EH (cell line): ENCODE measurements at regions not wholly inside any gene's neighbourhood (a gene's known extent, or its start where the extent isn't known, plus 50 kb on each side); places are given as distances from the start of the nearest gene placed in this dataset.

ENCODE experiments used
- DNase-seq: peaks from one replicate; pipeline ENCODE4 v3.0.0-alpha.2; 2015; ENCODE audit warnings: low read depth

GRCh38 chr4:17103231-17103630 is 204.8 kb upstream of the LDB2 start:
- peak; percentile 93 for DNase-seq

DNA sequence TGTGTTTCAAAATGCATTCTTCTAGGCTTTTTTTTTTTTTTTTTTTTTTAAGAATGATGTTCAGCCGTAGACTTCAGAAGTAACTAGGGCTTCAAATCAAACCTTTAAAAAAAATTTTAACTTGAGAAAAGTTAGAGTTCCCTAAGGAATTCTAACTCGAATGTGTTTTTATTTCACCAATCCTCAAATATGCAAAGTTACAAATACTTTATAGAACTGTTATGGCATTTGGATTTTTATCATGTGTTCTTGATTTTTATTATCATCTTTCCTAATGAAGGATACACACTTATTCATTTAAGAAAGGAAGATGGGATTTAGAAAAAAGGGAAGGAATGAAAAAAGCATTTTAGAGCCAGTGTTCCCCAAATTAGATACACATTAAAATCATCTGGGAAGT is 200.6 kb upstream of the LDB2 start:
- no peak for DNase-seq

- no peak for DNase-seq
These were observed 200.0 kb upstream of the LDB2 start for GRCh38 chr4:17098401-17098800.

DNA sequence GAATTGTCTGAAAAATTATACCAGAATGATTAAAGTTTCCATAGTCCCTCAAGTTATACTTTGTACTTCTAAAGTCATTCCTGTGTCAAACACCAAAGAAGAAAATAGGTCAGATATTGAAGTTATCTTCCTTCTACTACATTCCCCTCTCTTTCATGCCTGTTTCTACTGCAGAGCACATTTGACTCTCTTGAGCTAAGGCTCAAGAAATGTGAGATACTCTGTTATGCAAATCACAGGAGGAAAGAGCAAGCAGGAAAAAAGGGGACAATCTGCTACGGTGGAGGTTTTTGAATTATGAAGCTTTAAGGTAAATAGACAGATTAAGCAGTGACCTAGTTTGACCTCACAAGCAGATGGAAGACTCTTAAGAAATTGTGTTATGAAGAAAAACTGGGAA is 198.9 kb upstream of the LDB2 start:
- DNase-seq = no peak

DNA sequence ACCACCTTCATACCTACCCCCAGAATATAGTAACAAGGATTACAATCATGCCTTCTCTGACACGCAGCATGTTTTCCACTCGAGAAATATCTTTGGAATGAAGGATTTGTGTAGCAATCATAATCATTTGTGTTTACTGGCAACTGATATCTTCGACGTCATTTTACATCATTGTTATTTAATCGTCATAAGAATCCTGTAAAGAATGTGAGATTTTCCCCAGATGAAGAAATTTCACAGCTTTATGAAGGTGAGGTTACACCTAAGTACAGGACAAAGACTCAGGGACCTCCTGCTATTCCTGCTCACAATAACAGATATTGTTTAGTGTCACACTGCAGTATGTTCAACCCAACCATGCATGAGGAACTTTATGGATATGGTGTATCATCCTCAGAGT is 198.2 kb upstream of the LDB2 start:
- no peak for DNase-seq

DNA sequence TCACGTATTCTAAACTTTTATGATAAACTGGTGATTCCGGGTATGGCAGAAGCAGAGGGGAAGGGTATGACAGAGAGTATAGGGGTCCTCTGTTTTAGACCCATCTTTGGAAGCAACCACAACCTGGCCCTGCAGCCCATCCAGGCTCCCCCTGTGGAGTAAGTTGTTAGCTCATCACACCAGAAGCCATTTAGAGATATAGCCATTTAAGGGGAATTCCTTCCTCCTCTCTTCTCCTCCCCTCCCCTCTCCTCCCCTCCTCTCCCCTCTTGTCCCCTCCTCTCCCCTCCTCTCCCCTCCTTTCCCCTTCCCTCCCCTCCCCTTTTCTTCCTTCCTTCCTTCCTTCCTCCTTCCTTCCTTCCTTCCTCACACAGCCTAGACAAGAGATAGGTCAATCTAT is 197.3 kb upstream of the LDB2 start:
- no peak for DNase-seq

- DNase-seq = peak; percentile 16
These were observed 196.4 kb upstream of the LDB2 start for GRCh38 chr4:17094876-17095210.

- no peak for DNase-seq
These were observed 195.9 kb upstream of the LDB2 start for GRCh38 chr4:17094159-17094875.

DNA sequence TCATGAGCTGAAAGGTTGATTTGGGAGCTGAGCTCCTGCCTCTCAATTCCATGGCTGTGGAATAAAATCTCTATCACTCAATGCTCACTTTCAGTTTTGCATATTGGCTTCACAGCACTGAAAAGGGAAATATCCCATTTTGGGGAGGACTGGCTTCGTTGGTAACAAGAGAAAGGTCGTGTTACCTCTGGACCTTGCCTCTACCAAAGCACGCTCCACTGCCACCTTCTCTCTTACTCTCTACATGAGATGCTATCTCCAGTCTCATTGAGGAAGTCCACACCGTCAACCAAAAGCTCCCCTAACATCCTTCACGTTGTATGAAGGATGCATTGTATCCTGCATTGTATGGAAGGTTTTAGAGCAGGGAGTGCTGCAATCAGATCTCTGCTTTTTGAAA is 195.0 kb upstream of the LDB2 start:
- no peak for DNase-seq

- DNase-seq = peak; percentile 68
These were observed 194.4 kb upstream of the LDB2 start for GRCh38 chr4:17092736-17093437.

- no peak for DNase-seq
These were observed 192.7 kb upstream of the LDB2 start for GRCh38 chr4:17091104-17091503.

GRCh38 chr4:17090063-17090462 is 191.6 kb upstream of the LDB2 start:
- DNase-seq = no peak

- DNase-seq = no peak
These were observed 187.0 kb upstream of the LDB2 start for GRCh38 chr4:17085416-17085815.

- DNase-seq = peak; percentile 44
These were observed 183.7 kb upstream of the LDB2 start for GRCh38 chr4:17082186-17082585.

DNA sequence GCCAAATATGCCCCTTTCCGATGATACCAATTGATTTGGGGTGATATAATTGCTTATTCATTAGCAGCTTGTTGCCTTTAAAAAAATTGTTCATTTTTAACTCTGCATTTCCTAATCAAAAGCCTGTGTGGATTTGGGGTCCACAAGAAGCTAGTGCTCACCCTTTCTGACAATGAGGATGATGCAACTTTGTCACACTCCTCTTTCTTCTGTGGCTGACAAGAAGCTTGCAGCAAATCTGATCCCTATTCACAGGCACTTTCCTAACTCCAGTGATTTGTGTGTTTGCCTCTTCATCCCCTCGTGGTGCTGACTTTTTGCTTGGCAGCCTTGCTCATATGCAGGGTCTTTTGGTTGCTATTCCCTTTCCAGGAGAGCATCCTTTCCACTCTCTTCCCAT is 182.7 kb upstream of the LDB2 start:
- DNase-seq = no peak

- no peak for DNase-seq
These were observed 178.7 kb upstream of the LDB2 start for GRCh38 chr4:17077105-17077504.

- peak; percentile 51 for DNase-seq
These were observed 174.0 kb upstream of the LDB2 start for GRCh38 chr4:17072483-17072882.

- DNase-seq = peak; percentile 36
These were observed 170.4 kb upstream of the LDB2 start for GRCh38 chr4:17068891-17069290.

DNA sequence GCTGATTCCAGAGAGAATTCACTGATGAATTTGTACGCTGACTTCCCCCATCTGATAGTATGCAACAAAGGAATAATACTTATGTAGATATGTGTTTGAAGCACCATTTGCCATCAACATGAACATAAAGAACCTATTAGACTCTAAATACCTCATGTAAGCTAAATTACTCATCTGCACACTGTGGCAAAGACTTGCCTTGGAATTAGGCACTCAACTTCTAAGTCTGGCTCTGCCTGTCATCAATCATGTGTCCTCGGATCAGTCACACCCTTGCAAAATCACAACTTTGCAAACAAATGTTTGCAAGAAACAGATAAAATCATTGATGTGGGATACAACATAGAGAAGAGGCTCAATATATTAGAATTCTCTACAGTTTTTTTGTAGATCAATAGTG is 169.9 kb upstream of the LDB2 start:
- DNase-seq = peak; percentile 47

DNA sequence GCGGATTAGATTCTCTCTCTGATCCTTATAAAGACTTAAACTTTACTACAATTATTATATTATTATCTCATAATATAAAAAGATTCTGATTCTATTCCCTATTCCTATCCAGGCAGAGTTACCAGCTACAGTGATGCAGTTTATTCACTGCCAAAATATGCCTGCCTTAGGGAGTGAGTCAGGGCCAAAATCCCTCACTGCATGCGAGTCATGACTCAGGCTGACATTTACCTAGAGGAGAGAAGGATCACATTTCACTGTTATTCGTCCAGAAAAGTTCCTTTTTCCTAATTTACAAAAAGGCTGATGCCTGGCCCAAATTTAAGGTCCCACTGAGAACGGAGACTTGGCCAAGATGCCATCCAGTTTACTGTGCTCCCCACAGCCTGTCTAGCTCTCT is 168.5 kb upstream of the LDB2 start:
- peak; percentile 94 for DNase-seq

DNA sequence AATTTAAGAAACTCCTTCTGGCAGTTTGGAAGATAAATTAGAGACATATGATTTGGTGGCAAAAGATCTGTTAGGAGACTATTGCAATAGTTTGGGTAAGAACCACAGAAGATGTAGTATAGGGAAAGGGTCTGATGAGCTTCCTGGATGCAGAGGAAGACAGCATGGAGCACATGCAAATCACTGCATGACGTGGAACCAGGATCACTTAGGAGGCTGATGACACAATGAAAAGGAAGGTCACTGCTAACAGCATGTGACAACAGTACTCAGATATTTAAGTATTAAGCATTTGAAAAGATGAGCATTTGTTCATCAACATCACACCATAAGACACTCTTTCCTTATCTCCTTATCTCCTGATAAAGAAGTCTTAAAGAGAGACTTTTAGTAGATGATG is 167.8 kb upstream of the LDB2 start:
- peak; percentile 69 for DNase-seq

DNA sequence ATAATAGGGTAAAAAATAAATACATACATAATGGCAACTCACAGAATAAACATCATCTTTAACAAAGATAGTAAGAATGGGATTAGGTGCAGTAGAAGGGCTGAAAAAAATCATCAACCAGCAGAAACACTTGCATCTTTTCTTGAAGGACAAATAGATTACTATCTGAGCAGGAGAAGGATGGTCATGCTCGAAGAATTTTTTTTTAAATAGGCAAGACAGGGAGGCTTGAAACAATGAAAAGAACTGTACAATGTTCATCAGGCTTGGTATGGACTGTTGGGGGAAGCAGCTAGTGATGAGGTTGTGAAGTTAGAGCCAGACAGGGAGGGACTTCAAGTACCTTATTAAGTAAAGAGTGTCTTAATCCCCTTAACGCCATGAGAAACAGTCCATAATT is 167.4 kb upstream of the LDB2 start:
- DNase-seq = peak; percentile 63

DNA sequence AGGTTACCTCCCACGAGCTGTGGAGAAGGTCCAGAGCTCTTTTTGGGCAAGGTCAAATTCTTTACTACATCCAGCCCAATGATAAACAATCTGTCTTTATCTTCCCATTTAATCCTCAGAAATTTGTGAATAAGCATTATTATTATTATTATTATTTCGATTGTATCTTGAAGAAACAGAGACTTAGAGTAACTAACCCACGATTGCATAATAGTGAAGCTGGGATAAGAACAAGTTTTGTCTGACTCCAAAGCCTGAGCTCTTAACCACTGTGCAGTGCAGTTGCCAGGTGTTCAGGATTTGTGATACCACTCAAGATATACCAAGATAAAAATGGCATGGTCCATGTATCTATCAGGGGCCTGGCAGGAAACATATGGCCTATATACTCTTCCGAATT is 166.5 kb upstream of the LDB2 start:
- DNase-seq = no peak

DNA sequence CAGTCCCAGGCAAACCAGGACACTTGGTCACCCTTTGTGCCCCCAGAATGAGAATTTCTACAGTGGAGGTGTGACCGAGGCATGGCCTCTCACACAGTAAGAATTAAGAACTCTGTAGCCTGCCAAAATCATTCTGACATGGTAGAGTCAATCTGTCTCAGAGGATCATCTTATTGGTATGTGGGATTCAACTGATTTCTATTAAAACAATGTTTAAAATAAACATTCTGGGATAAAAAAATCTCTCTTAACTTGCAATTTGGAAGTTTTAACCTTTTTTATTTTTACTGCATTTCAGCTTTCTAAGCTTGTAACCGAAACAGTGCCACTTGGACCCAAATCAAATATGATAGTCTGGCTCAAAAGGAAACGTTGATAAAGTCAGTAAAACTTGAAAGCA is 165.4 kb upstream of the LDB2 start:
- peak; percentile 94 for DNase-seq
